ENCODE measurements at regions not wholly inside any gene's neighbourhood (a gene's known extent, or its start where the extent isn't known, plus 50 kb on each side); places are given as distances from the start of the nearest gene placed in this dataset.

- no peak for DNase-seq
Measured at GRCh38 chr4:163969291-163969690, 474.8 kb downstream of the TMA16 start.

- DNase-seq: no peak
Measured at GRCh38 chr4:163976588-163976987, 482.1 kb downstream of the TMA16 start.

- DNase-seq: peak; percentile 34
Measured at GRCh38 chr4:163988391-163988790, 493.9 kb downstream of the TMA16 start.

GRCh38 chr4:163988865-163989264 is 494.4 kb downstream of the TMA16 start:
- DNase-seq: peak; percentile 21

- DNase-seq: peak; percentile 26
Measured at GRCh38 chr4:163991298-163991865, 496.9 kb downstream of the TMA16 start.

- no peak for DNase-seq
Measured at GRCh38 chr4:164009435-164009834, 514.9 kb downstream of the TMA16 start.

GRCh38 chr4:164011791-164012190 is 517.3 kb downstream of the TMA16 start:
- DNase-seq: no peak

- DNase-seq: peak; percentile 45
Measured at GRCh38 chr4:164012396-164013027, 518.0 kb downstream of the TMA16 start.

- DNase-seq: no peak
Measured at GRCh38 chr4:164021947-164022346, 527.5 kb downstream of the TMA16 start.

- no peak for DNase-seq
Measured at GRCh38 chr4:164023214-164023613, 528.7 kb downstream of the TMA16 start.

- DNase-seq: no peak
Measured at GRCh38 chr4:164027805-164028204, 533.3 kb downstream of the TMA16 start.

GRCh38 chr4:164039482-164039881 is 545.0 kb downstream of the TMA16 start:
- DNase-seq: no peak

GRCh38 chr4:164056426-164057142 is 562.1 kb downstream of the TMA16 start:
- DNase-seq: no peak

GRCh38 chr4:164058776-164059445 is 564.4 kb downstream of the TMA16 start:
- DNase-seq: no peak

- no peak for DNase-seq
Measured at GRCh38 chr4:164060456-164060855, 566.0 kb downstream of the TMA16 start.

- no peak for DNase-seq
Measured at GRCh38 chr4:164068392-164068791, 573.9 kb downstream of the TMA16 start.

- no peak for DNase-seq
Measured at GRCh38 chr4:164070625-164071024, 576.1 kb downstream of the TMA16 start.

GRCh38 chr4:164081371-164081770 is 586.9 kb downstream of the TMA16 start:
- no peak for DNase-seq

GRCh38 chr4:164081801-164082200 is 587.3 kb downstream of the TMA16 start:
- no peak for DNase-seq

- DNase-seq: no peak
Measured at GRCh38 chr4:164087733-164088132, 593.2 kb downstream of the TMA16 start.

GRCh38 chr4:164095313-164096110 is 601.0 kb downstream of the TMA16 start:
- no peak for DNase-seq

GRCh38 chr4:164096766-164097518 is 602.5 kb downstream of the TMA16 start:
- DNase-seq: no peak
